HL-60 (cell line): ENCODE measurements at regions not wholly inside any gene's neighbourhood (a gene's known extent, or its start where the extent isn't known, plus 50 kb on each side); places are given as distances from the start of the nearest gene placed in this dataset.

ENCODE experiments used
- DNase-seq, 2 experiments: peaks; one replicate each; pipeline ENCODE4 v3.0.0-alpha.2; 2010 to 2020; ENCODE audit warnings: low read depth in 1 of 2, low spot score in 1 of 2
- H3K27ac ChIP-seq: fragments of 250-450 bp; sonication (Bioruptor Pico); replicated peaks from 2 replicates; pipeline ENCODE4 v1.5.1; 2020; ENCODE audit warnings: mild to moderate bottlenecking, moderate library complexity
- H3K27me3 ChIP-seq: fragments of 250-450 bp; sonication (Bioruptor Pico); 2 replicates; pipeline ENCODE4 v1.5.1; 2021; ENCODE audit warnings: mild to moderate bottlenecking, moderate library complexity; ENCODE audit not compliant: insufficient read depth, poor library complexity, severe bottlenecking
- H3K4me3 ChIP-seq: replicated peaks from 2 replicates; pipeline ENCODE4 v1.5.1; 2011; ENCODE audit warnings: mild to moderate bottlenecking, control low read depth, low read length; ENCODE audit not compliant: insufficient read depth
- CTCF ChIP-seq: IDR thresholded peaks from one replicate; pipeline ENCODE4 v1.5.1; 2011; ENCODE audit warnings: low read length, control low read depth, inconsistent platforms; ENCODE audit not compliant: insufficient read depth
- GABPA ChIP-seq: IDR thresholded peaks from 2 replicates; pipeline ENCODE4 v1.6.1; 2012; ENCODE audit warnings: low read depth
- POLR2AphosphoS5 ChIP-seq: IDR thresholded peaks from 2 replicates; pipeline ENCODE4 v1.6.1; 2012; ENCODE audit warnings: low read depth
- REST ChIP-seq: IDR thresholded peaks from 2 replicates; pipeline ENCODE4 v1.6.1; 2012; ENCODE audit warnings: low read depth; ENCODE audit not compliant: insufficient replicate concordance
- SPI1 ChIP-seq: IDR thresholded peaks from 2 replicates; pipeline ENCODE4 v1.6.1; 2012; ENCODE audit warnings: low read depth, mild to moderate bottlenecking, borderline replicate concordance

GRCh38 chr7:86975449-86975848, 84.0 kb downstream of the ELAPOR2 start:
- DNase-seq, result no peak
- Histone ChIP-seq H3K4me3 (no peak overlapping the region), H3K27me3 (no peaks in the 10 kb centered on the region), H3K27ac (no peak overlapping the region)
- TF ChIP-seq GABPA (no peak), POLR2AphosphoS5 (no peak), REST (no peak), SPI1 (no peak), CTCF (no peak)

GRCh38 chr7:86972072-86972471, 87.4 kb downstream of the ELAPOR2 start:
- Histone ChIP-seq H3K4me3 (no peak overlapping the region), H3K27ac (no peak overlapping the region), H3K27me3 (no peaks in the 10 kb centered on the region)
- no peak for DNase-seq
- no peak for TF ChIP-seq POLR2AphosphoS5
- TF ChIP-seq GABPA, result no peak
- TF ChIP-seq REST, result no peak
- no peak for TF ChIP-seq SPI1
- no peak for TF ChIP-seq CTCF

- DNase-seq, result no peak
- Histone ChIP-seq H3K27ac (no peak overlapping the region), H3K27me3 (no peaks in the 10 kb centered on the region), H3K4me3 (no peak overlapping the region)
- TF ChIP-seq SPI1 (no peak), REST (no peak)
These were observed 88.5 kb downstream of the ELAPOR2 start for GRCh38 chr7:86970986-86971385.

GRCh38 chr7:86970547-86970946, 88.9 kb downstream of the ELAPOR2 start:
- TF ChIP-seq REST, result no peak
- no peak for TF ChIP-seq CTCF
- no peak for TF ChIP-seq POLR2AphosphoS5
- no peak for TF ChIP-seq GABPA
- no peak for TF ChIP-seq SPI1
- no peak for DNase-seq
- H3K4me3 ChIP-seq, result no peak overlapping the region
- H3K27me3 ChIP-seq, result no peaks in the 10 kb centered on the region
- no peak overlapping the region for H3K27ac ChIP-seq
